H1 (cell line): ENCODE measurements at regions not wholly inside any gene's neighbourhood (a gene's known extent, or its start where the extent isn't known, plus 50 kb on each side); places are given as distances from the start of the nearest gene placed in this dataset.

Experiments used
- CHD2 ChIP-seq: IDR thresholded peaks from 2 replicates; pipeline ENCODE4 v1.6.1; 2012; ENCODE audit warnings: low read length, improper control_type of control experiment
- CREB1 ChIP-seq: IDR thresholded peaks from 2 replicates; pipeline ENCODE4 v1.6.1; 2012; ENCODE audit warnings: inconsistent platforms
- EZH2 ChIP-seq: fragments of 200-600 bp; sonication (generic); IDR thresholded peaks from 2 replicates; pipeline ENCODE4 v1.7.1; 2012; ENCODE audit warnings: low read depth, mild to moderate bottlenecking, moderate library complexity, low read length, inconsistent platforms; ENCODE audit not compliant: severe bottlenecking
- MAFK ChIP-seq: IDR thresholded peaks from 2 replicates; pipeline ENCODE4 v1.6.1; 2012; ENCODE audit warnings: low read depth, mild to moderate bottlenecking, improper control_type of control experiment, low read length
- NRF1 ChIP-seq: IDR thresholded peaks from 2 replicates; pipeline ENCODE4 v1.6.1; 2011; ENCODE audit warnings: mild to moderate bottlenecking, low read depth, low read length, improper control_type of control experiment
- TBP ChIP-seq: IDR thresholded peaks from 2 replicates; pipeline ENCODE4 v1.6.1; 2011; ENCODE audit warnings: low read depth, low read length, improper control_type of control experiment
- USF2 ChIP-seq: IDR thresholded peaks from 2 replicates; pipeline ENCODE4 v1.6.1; 2011; ENCODE audit warnings: low read length, improper control_type of control experiment
- TF ChIP-seq, protein P1 (sequence below), 3 experiments: IDR thresholded peaks; 1 replicate in 2 of 3; 2 replicates in 1 of 3; pipeline versions ENCODE4 v1.5.1 to v1.6.1; 2011; ENCODE audit warnings: low read length in 3 of 3, mild to moderate bottlenecking in 3 of 3, inconsistent platforms in 2 of 3, low read depth in 1 of 3, moderate library complexity in 1 of 3; ENCODE audit not compliant: insufficient read depth in 1 of 3; ENCODE audit errors: control extremely low read depth in 1 of 3

- TF ChIP-seq, protein P1, sequence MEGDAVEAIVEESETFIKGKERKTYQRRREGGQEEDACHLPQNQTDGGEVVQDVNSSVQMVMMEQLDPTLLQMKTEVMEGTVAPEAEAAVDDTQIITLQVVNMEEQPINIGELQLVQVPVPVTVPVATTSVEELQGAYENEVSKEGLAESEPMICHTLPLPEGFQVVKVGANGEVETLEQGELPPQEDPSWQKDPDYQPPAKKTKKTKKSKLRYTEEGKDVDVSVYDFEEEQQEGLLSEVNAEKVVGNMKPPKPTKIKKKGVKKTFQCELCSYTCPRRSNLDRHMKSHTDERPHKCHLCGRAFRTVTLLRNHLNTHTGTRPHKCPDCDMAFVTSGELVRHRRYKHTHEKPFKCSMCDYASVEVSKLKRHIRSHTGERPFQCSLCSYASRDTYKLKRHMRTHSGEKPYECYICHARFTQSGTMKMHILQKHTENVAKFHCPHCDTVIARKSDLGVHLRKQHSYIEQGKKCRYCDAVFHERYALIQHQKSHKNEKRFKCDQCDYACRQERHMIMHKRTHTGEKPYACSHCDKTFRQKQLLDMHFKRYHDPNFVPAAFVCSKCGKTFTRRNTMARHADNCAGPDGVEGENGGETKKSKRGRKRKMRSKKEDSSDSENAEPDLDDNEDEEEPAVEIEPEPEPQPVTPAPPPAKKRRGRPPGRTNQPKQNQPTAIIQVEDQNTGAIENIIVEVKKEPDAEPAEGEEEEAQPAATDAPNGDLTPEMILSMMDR (IDR thresholded peaks at IDR 0.05; ENCODE audit: control extremely low read depth in 1 of 3, insufficient read depth in 1 of 3, low read depth in 1 of 3, low read length in 3 of 3), result peak in 1 of 3 experiments; percentile 15; a peak in 1 of 4 replicates
- TF ChIP-seq CREB1 (no peak), TBP (no peak), CHD2 (no peak), NRF1 (no peak), MAFK (no peak), USF2 (no peak), EZH2 (no peak)
These were observed 80.4 kb upstream of the LMCD1 start for GRCh38 chr3:8421267-8421666.
